Lung (tissue), 11 donors: ENCODE measurements at regions not wholly inside any gene's neighbourhood (a gene's known extent, or its start where the extent isn't known, plus 50 kb on each side); places are given as distances from the start of the nearest gene placed in this dataset.

Experiments
- ATAC-seq: fragments of 200-7000 bp; cut with Tn5 transposase; one replicate; pipeline ENCODE4 v1.9.1; 2020; ENCODE audit warnings: moderate number of reproducible peaks; ENCODE audit not compliant: insufficient read depth, low FRiP score
- DNase-seq, 3 donors: peaks; one replicate each; pipeline ENCODE4 v3.0.0-alpha.2; 2013 to 2017
- H3K27ac ChIP-seq, 2 donors: one replicate each; pipeline ENCODE4 v1.5.1; 2013; ENCODE audit warnings: mild to moderate bottlenecking in 2 of 2, moderate library complexity in 2 of 2, control low read depth in 1 of 2, inconsistent platforms in 1 of 2, low read depth in 1 of 2, low read length in 1 of 2
- H3K27me3 ChIP-seq, 3 donors: one replicate each; pipeline ENCODE4 v1.5.1; 2013; ENCODE audit warnings: low read length in 2 of 3; ENCODE audit not compliant: control insufficient read depth in 3 of 3, insufficient read depth in 3 of 3
- H3K36me3 ChIP-seq, 4 donors: one replicate each; pipeline ENCODE4 v1.5.1; 2013; ENCODE audit warnings: low read length in 4 of 4, mild to moderate bottlenecking in 1 of 4, moderate library complexity in 1 of 4; ENCODE audit not compliant: control insufficient read depth in 4 of 4, insufficient read depth in 4 of 4
- H3K4me1 ChIP-seq, 5 donors: one replicate each; pipeline ENCODE4 v1.5.1; 2013; ENCODE audit warnings: low read length in 5 of 5, mild to moderate bottlenecking in 2 of 5, moderate library complexity in 1 of 5; ENCODE audit not compliant: control insufficient read depth in 5 of 5, insufficient read depth in 5 of 5
- H3K4me3 ChIP-seq: one replicate; pipeline ENCODE4 v1.5.1; 2013; ENCODE audit warnings: mild to moderate bottlenecking, control low read depth, moderate library complexity
- H3K9ac ChIP-seq, 2 donors: one replicate each; pipeline ENCODE4 v1.5.1; 2013; ENCODE audit warnings: low read length in 2 of 2, control low read depth in 1 of 2; ENCODE audit not compliant: insufficient read depth in 1 of 2
- H3K9me3 ChIP-seq, 4 donors: one replicate each; pipeline ENCODE4 v1.5.1; 2013; ENCODE audit warnings: low read length in 3 of 4, mild to moderate bottlenecking in 1 of 4, moderate library complexity in 1 of 4; ENCODE audit not compliant: control insufficient read depth in 4 of 4, insufficient read depth in 3 of 4
- WGBS, 2 donors: extraction: QIAGEN DNeasy Blood & Tissue Kit; methylation state at CpG; one replicate each; pipeline ENCODE4 v1.1.7; 2013; 5-methylcytosine and 5-hydroxymethylcytosine counted together
- TF ChIP-seq, protein P1 (sequence below): IDR thresholded peaks from 2 replicates; pipeline ENCODE4 v1.5.1; 2012; ENCODE audit warnings: mild to moderate bottlenecking; ENCODE audit errors: control extremely low read depth, extremely low read depth
- donor health status: control.
- donor health status: control.
- donor health status: Bipolar disorder and iron deficiency.
- donor health status: healthy.
- donor health status: DM: yes; HTN: yes; CAD: no.

DNA sequence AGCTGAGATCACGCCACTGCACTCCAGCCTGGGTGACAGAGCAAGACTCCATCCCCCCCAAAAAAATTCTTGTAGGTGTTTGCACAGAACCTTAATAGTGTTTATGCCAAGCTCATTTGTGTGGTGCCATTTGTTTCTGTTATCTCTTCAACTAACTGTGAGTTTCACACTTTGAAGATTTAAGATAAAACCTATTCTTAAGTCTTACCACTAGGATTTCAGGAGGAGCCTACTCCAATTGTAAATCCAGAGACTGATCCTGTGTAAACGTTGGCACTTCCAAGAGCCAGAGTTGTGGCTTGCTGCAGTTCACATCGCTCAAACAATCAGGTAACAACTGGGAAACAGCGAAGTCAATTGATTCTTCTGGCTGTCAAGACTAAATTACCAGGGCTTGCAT lies 242.4 kb upstream of the SATB1 start:
- TF ChIP-seq, protein P1, sequence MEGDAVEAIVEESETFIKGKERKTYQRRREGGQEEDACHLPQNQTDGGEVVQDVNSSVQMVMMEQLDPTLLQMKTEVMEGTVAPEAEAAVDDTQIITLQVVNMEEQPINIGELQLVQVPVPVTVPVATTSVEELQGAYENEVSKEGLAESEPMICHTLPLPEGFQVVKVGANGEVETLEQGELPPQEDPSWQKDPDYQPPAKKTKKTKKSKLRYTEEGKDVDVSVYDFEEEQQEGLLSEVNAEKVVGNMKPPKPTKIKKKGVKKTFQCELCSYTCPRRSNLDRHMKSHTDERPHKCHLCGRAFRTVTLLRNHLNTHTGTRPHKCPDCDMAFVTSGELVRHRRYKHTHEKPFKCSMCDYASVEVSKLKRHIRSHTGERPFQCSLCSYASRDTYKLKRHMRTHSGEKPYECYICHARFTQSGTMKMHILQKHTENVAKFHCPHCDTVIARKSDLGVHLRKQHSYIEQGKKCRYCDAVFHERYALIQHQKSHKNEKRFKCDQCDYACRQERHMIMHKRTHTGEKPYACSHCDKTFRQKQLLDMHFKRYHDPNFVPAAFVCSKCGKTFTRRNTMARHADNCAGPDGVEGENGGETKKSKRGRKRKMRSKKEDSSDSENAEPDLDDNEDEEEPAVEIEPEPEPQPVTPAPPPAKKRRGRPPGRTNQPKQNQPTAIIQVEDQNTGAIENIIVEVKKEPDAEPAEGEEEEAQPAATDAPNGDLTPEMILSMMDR = no peak
- H3K9ac ChIP-seq = no peak overlapping the region
- WGBS, 2 donors = 64 to 78% methylated on average over 4 of the region's 4 CpGs
- no peaks in the 10 kb centered on the region for H3K4me1 ChIP-seq
- H3K36me3 ChIP-seq = no peaks in the 10 kb centered on the region
- DNase-seq (no peak), ATAC-seq (no peak)
- no peaks in the 10 kb centered on the region for H3K27me3 ChIP-seq
- no peak overlapping the region for H3K4me3 ChIP-seq
- H3K9me3 ChIP-seq = no peaks in the 10 kb centered on the region
- H3K27ac ChIP-seq = no peak overlapping the region

DNA sequence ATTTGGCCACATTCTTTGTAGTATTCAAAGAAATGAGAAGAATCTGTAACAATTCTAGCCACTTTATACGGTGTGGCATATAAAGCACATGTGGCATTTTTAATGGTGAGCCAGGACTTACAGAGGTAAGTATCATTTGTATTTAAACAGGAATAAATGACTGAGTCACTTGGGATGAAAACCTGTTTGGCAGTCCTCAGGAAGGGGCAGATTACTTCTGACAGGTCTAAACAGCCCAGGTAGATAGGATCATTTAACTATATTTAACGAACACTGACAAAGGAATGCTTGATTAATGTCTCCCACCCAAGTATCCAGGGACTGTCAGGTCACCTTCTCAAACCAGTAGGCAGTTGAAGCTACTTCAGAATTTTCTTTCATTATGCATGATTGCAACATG lies 241.5 kb upstream of the SATB1 start:
- Histone ChIP-seq H3K9me3 (no peaks in the 10 kb centered on the region), H3K27ac (no peak overlapping the region), H3K27me3 (no peaks in the 10 kb centered on the region), H3K36me3 (no peaks in the 10 kb centered on the region), H3K9ac (no peak overlapping the region), H3K4me1 (no peaks in the 10 kb centered on the region), H3K4me3 (no peak overlapping the region)
- DNase-seq (no peak), ATAC-seq (no peak)
- WGBS, 2 donors = 72 to 97% methylated on average over 2 of the region's 2 CpGs
- TF ChIP-seq, protein P1 = no peak

GRCh38 chr3:18660059-18660458 lies 234.9 kb upstream of the SATB1 start:
- Histone ChIP-seq H3K36me3 (no peaks in the 10 kb centered on the region), H3K27me3 (no peaks in the 10 kb centered on the region), H3K9me3 (no peaks in the 10 kb centered on the region), H3K27ac (no peak overlapping the region), H3K9ac (no peak overlapping the region), H3K4me3 (no peak overlapping the region), H3K4me1 (no peaks in the 10 kb centered on the region)
- ATAC-seq = no peak
- TF ChIP-seq, protein P1 = no peak
- no peak for DNase-seq
